AG10803 (cell line): ENCODE measurements at regions not wholly inside any gene's neighbourhood (a gene's known extent, or its start where the extent isn't known, plus 50 kb on each side); places are given as distances from the start of the nearest gene placed in this dataset.

Experiments
- DNase-seq: peaks from one replicate; pipeline ENCODE4 v3.0.0; 2010; ENCODE audit warnings: low read depth
- H3K4me3 ChIP-seq: 2 replicates; pipeline ENCODE4 v1.5.1; 2011; ENCODE audit warnings: mild to moderate bottlenecking, low read length, control low read depth
- TF ChIP-seq, protein P1 (sequence below): conservative IDR thresholded peaks from 2 replicates; pipeline ENCODE4 v1.5.1; 2011; ENCODE audit warnings: mild to moderate bottlenecking, low read length, control low read depth, inconsistent platforms

DNA sequence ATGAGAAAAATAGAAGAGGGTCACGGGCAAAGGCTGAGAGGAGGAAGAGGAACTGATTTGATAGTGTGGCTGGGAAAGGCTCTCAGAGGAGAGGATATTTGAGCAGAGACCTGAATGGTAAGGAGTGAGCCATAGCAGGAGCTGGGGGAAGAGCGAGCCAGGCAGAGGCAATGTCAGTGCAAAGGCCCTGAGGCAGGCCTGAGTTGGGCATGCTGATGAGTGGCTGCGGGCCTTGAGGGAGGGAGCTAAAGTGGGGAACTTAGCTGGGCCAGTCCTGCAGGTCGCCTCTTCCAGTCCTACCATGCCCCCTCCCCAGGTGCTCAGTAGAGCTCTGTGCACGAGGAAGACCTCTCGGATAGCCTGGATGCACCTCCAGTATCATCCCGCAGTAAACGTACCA is 55.4 kb upstream of the FGFR2 start:
- H3K4me3 ChIP-seq: no peak overlapping the region
- TF ChIP-seq, protein P1, sequence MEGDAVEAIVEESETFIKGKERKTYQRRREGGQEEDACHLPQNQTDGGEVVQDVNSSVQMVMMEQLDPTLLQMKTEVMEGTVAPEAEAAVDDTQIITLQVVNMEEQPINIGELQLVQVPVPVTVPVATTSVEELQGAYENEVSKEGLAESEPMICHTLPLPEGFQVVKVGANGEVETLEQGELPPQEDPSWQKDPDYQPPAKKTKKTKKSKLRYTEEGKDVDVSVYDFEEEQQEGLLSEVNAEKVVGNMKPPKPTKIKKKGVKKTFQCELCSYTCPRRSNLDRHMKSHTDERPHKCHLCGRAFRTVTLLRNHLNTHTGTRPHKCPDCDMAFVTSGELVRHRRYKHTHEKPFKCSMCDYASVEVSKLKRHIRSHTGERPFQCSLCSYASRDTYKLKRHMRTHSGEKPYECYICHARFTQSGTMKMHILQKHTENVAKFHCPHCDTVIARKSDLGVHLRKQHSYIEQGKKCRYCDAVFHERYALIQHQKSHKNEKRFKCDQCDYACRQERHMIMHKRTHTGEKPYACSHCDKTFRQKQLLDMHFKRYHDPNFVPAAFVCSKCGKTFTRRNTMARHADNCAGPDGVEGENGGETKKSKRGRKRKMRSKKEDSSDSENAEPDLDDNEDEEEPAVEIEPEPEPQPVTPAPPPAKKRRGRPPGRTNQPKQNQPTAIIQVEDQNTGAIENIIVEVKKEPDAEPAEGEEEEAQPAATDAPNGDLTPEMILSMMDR: no peak
- no peak for DNase-seq

DNA sequence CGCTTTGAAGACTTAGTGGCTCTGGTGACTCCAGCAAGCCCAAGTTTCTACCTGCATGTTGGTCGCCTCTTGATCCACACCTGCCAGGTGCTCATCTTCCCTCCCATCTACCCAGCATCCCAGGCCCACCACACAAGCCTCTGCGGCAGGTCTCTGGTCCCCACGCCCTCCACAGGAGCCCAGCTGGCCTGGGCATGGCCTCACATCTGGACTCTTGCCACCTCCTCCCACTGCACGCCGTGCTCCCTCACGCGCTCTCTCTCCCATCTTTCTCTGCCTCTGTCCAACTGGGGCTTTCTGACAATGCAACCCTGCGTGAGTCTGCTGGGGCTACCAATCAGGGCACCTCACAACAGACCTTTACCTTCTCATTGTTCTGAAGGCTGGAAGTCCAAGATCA is 50.2 kb upstream of the FGFR2 start:
- TF ChIP-seq, protein P1: no peak
- no peak for DNase-seq

DNA sequence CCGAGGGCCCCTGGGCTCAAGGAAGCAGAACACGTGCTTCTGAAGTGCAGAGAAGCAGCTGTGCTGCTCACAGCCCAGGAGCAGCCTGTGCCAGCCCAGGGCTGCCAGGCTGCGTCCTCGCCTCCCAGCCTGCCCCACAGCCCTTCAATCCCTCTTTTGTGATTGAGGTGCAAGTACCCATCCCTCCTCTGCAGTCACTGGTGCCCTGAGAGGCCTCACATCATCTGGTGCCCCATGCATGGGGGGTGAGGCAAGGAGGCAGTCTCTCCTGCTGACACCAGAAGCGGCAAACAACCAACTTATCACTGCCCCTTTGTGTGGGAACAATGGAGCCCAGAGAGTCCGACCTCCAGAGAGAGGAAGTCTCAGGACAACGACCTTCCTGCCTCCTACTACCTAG is 49.8 kb upstream of the FGFR2 start:
- TF ChIP-seq, protein P1: no peak
- H3K4me3 ChIP-seq: no peak overlapping the region
- no peak for DNase-seq

More for the DNA sequence above, 50.2 kb upstream of the FGFR2 start:
- no peak overlapping the region for H3K4me3 ChIP-seq
